ENCODE measurements at regions not wholly inside any gene's neighbourhood (a gene's known extent, or its start where the extent isn't known, plus 50 kb on each side); places are given as distances from the start of the nearest gene placed in this dataset.

DNA sequence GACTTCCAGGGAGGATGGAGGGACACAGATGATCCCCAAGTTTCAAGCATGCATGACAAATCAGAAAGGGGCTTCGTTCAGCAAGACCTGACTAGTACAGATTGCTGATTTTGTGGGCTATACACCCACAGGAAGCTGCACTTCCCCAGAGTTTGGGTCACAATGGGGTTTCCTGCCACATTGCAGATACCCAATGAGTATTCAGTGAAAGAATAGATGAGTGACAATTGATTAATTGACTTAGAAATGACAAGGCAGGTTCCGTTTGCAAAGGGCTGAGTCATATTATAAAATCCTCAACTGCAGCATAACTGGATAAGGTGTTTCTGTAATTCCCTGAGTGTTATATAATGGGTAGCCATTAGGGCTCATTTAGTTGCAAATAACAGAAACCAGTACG lies 146.6 kb upstream of the TBL1X start:
- no peak for DNase-seq

DNA sequence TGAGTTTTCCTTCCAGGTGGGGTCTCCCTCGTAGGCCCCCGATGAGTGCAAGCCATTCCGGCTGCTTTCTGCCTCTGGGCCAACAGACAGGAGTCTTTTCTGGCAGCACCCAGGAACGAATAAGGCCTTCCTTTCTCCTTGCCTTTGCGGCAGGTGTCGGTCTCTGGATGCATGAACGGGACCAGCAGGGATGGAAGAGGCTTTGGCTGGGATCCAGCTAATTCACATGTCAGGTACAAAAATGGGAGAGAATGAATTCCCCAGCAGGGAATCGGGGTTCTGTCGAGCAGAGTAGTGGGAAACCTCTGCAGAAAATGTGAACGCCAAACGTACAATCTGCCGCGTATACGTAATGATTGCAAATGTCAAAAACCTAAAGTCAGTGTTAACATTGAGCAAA lies 146.1 kb upstream of the TBL1X start:
- no peak for DNase-seq

DNA sequence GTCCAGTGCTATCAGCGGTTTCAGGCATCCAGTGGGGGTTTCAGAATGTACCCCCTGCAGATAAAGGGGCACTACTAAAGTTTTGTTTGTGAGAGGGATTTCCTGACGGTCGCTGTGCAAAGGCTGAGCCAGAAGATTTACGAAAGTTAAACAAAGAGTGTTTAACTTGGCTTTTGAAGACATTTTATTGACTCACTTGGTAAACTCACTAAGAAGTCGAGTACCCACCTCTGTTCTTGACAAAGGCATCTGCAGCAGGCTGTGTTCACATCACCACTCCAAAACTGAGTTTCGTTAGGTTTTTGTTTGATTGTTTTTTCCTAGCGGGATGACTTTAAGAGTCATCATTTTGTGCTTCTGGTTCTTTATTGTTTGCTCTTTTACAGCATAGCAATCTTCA lies 143.9 kb upstream of the TBL1X start:
- no peak for DNase-seq

DNA sequence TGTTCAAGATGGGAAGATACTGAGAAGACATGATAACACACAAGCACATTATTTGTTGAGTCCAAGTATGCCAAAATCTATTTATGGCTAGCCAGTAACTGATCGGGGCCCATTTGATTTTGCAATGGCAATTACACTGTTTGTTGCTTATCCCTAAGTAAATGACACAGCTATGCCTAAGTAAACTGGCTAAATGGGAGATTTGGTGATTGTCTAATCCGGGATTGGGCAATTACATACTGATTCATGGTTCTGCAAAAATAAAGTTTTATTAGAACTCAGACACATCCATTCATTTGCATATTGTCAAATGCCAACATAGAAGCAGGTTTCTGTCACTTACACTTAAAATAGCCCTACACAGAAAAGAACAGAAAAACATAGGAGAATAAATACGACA lies 140.2 kb upstream of the TBL1X start:
- no peak for DNase-seq

DNA sequence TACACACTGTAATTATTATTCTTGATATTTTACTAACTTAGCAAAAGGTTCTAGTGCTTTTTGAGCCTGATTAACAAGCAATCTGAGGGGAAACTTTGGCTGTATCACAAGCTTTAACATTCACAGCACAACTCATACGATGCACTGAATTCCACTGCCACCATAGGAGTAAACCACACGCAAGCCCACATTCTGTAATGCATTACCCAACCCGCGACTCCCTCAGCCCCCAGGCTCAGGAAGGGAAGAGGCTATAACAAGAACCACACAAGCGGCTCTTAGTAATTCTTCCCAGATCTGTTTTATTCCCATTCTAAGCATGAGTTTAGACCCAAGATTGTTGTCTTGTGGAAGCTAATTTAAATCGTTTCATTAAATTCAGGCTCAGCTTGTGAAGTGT lies 138.5 kb upstream of the TBL1X start:
- DNase-seq: no peak

DNA sequence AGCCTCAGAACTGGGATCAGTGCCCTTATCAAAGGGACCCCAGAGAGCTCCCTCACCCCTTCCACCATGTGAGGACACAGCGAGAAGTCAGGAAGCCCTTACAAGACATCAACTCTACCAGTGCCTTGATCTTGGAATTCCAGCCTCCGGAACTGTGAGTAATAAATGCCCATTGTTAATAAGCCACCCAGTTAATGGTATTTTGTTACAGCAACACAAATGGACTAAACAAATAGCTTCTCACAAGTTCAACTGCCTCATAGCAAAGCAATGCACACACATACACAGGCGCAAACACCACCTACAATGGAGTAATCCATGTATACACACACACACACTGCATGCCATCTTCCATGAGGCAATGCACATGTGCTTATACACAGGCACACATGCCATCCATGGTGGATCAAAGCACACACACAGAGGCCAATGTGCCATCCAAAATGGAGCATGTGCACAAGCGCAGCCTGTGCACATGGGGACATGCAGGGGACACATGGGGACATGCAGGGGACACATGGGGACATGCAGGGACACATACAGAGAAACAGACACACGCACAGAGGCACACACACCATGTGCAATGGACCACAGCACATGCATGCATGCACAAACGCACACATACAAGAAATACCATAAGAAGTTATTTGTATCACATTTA lies 137.6 kb upstream of the TBL1X start:
- no peak for DNase-seq

DNA sequence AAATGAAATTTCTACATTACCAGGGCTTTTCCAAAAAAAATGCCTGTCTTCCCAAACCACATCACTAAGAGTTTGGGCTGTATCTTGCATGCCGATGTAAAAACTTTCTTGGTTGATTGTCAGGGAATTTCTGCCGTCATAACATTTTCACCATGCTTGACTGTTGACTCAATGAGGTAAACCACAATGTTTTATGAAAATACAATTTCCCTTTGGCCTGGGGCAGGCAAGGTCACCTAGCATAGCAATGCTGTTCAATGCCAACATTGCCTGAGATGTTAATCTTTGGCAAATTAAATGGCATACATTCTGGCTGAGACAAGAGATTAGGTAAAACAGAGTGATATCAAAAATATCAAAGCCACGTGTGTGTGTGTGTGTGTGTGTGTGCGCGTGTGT lies 137.1 kb upstream of the TBL1X start:
- no peak for DNase-seq

DNA sequence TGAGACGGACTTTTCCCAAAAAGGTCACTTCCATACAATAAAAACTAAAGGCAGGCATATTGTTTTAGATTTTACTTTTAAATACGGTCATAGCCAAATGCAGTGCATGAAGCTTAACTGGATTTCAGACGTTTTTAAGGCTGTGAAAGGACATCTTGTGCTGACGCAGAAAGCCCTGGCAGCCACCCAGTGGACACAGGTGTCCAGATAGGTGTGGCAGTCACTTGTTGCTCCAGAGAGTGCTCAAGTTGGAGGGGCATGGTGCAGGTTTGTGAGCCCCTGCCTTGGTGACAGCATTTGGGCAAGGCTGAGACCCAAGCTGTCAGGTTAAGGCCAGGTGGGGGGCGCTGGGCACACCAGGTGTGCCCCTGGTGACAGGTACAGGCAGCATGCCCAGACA lies 135.8 kb upstream of the TBL1X start:
- DNase-seq: no peak

DNA sequence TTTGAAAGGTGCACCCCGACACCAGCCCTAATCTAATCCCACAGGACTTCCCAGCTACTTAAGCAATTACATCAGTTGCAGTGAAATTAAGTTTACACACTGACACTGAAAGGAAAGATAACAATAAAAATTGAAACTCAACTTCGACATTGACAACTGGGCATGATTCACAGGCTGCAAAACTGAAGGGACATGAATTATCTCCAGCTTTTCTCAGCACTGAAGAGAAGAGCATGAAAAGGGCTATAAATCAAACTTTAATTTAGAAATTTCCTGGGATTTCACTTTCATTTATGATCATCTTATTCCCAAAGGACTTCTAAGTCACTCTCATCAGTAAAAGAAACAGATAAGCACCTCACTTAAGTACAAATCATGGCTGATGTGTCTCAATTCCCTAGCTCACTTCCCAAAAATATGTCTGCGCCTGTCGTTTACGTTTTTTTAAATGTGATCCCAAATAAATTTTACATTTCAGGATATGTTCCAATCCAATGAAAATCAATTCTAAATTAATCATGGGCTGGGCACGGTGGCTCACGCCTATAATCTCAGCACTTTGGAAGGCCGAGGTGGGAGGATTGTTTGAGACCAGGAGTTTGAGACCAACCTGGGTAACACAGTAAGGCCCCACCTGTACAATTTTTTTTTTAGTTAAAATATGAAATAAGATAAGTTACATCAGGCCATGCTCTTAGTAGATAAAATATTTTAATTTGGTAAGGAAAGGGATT lies 134.4 kb upstream of the TBL1X start:
- no peak for DNase-seq

DNA sequence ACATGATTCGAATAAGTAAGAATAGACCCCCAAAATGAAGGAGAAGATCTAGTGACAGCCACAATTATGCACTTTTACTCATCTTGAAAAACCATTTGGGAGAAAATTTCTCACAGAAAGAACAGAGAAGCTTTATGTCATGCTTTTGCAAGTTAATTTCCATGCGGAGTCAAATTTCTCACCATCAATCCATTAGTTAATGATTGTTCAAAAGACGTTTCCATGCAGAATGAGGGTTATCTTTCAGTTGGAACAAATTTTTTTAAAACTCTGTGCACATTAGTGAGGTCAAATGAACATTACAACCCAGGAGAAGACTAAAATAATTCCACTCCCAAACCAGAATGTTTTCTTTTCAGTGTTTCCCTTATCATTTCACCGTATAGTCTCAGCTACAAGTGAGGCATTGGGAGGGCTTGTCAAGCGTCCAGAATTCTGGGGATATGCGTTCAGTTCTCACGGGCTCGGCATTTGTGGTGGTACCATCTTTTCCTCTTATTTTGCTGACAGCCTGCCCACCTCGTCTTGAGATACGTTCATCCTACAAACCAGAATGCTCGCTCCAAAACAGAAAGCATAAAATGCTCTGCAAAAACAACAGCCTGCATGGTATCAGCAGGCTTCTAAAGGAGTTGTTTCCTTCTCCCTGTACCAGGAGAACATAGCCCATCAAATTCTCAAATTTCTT lies 130.8 kb upstream of the TBL1X start:
- no peak for DNase-seq

DNA sequence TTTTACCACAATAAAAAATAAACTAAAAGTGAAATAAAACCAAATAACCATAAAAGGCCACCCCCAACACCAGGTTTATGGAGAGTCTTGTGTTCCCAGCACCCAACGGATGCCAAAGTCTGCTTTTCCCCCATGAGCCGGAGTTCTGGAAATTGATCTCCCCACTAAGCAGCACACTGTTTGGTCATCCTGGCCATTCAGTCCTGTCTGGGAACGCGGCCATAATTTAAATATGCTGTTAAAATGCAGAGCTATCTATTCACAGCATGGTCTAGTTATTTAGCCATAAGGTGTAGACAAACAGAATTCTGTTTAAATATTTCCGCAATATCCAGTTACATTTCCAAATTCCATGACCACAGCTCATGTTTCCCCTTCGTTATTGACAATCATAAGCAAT lies 129.6 kb upstream of the TBL1X start:
- no peak for DNase-seq

DNA sequence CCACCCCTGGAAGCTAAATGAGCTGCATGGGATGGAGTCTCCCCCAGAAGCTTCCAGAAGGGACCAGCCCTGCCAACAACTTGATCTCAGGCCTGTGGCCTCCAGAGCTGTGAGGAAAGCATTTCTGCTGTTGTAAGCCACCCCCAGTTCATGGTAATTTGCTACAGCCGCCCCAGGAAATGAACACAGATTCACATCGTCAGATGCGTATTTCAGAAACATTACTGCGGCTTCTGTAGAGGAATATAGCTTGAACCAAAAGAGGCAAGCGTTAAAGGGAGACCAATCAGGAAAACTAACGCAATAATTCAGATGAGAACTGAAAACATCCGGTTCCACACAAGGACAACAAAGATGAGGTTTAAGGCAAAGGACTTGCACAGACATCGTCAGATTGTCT lies 128.4 kb upstream of the TBL1X start:
- DNase-seq: no peak

DNA sequence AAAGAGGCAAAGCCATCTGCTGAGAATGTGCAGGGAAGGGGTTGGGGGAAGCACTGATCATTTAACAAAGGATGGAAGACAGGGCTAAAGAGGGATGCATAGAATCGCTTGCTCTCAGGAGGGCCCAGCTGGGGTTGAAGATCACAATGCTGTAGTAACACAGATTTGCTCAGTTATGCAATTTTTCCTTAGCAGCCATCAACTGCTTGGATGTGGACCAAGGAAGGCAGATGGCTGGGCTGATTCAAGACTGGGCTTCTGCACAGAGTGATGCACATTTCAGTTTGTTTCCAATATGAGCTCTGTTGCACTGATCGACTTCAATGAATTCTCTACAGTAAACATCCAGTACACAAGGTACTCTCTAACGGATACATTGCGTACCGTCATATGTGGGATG lies 127.8 kb upstream of the TBL1X start:
- no peak for DNase-seq

DNA sequence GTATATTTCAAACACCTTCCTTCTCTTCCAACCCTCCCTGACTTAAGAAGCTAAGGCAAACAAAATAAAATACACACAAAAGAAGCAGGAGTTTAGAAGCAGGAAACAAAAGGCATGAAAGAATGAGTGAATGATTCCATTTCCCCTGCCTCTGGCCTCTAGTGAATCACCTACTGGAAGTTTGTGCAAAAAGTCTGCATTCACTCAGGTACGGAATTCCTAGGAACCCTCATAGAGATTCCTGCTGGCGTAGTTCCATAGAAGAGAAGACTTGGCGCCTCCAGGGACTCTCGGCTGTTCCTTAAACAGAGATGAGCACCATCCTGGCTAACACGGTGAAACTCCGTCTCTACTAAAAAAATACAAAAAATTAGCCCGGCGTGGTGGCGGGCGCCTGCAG lies 125.9 kb upstream of the TBL1X start:
- DNase-seq: no peak

DNA sequence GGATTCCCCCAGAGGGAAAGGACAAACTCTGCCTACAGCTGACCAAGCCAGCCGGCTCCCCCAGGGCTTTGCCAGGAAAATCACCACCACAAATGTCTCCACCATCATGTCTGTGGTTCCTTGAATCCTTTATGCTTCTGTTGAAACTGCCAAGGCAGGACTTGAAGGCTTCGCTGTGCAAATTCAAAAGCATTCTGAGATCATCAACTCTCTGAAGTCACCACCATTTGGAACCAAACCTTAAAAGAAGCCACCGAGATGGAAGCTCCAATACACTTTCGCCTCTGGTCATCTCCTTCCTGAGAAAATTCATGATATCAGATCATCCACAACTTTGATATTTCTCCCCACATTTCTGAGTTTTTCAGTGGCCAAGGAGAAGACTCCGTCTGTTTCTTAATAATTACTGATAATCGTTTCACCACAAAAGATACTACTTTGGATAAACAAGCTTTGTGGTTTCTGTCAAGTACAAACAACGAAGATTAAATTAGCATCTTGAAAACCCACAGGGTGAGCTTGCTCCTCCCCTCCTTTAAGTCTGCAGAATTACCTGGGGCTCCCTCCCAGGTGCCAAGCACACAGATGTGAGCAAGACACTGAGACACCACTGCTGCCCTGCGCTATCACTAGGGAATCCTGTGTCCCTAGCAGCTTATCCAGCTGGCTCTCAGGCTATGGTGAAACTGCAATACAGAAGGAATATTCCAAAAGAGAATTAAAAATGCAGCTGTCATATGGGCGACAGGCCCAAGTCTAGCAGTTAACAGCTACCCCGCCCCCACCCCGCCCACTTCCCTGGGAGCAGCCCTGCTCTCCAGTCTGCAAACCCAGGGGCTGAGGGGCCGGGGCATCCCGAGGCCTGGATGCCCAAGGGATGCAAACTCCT lies 125.0 kb upstream of the TBL1X start:
- no peak for DNase-seq

DNA sequence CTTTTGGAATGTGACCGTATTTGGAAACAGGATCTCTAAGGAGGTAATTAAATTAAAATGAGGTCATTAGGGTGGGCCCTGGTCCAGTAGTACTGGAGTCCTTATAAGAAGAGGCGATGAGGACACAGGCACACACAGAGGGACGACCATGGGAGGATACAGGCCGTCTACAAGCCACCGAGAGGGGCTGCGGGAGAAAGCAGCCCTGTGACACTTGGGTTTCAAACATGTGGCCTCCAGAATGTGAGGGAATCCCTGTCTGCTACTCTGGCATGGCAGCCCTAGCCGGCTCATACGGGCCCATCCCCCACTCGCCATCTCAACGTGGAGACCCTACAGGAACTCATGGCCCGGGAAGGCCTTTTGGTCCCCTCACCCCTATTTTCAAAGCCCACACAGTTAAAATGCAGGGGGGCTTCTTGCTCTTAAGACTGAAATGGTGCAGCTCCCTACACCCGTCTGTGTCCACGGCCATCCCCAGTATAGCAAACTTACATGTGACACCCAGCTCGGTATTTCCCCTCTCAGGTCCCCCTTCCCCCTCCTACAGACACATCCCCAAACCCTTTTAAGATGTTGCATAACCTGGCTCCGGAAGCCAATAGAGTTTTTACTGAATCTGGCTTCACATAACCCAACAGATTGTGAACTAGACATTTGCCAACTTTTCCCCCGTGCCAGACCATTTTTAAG lies 124.1 kb upstream of the TBL1X start:
- DNase-seq: no peak

DNA sequence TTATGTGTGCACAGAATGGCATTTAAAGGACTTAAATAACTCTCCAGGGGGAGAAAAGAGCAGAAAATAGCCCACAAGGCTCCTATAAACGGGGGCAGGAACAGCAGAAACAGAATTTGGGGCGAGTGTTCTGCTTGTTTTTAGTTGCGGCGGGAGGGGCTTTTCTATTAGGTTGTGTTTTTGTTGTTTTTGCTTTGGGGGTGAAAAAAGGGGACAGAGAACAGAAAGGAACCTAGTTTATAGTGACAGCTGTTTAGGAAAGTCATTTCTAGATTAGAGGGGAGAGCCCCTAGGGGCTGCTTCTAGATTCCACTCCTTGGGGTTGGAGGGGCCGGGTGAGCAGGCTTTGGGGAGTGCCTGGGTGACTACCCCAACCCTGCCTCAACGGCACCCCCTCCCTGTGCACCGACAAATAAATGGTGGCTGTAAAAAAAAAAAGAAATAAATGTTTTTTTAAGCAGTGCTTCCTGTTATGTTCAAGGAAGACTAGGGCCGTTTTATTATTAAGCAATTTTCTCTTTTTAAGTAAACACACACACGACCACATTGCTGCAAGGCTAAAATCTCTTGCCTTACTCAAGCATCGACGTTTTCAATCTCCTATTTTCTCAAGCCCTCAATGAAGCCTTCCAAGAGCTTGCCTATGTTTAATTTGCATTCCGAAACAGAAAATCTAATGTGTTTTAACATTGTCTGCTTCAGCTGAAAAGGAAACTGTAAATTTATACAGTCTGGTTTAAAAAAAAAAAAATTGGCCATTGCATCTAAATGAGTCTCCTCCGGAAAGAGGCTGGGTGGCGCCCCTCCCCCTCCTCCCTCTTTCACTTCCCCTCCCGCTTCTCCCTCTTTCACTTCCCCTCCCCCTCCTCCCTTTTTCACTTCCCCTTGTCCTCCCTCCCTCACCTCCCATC lies 123.3 kb upstream of the TBL1X start:
- no peak for DNase-seq

DNA sequence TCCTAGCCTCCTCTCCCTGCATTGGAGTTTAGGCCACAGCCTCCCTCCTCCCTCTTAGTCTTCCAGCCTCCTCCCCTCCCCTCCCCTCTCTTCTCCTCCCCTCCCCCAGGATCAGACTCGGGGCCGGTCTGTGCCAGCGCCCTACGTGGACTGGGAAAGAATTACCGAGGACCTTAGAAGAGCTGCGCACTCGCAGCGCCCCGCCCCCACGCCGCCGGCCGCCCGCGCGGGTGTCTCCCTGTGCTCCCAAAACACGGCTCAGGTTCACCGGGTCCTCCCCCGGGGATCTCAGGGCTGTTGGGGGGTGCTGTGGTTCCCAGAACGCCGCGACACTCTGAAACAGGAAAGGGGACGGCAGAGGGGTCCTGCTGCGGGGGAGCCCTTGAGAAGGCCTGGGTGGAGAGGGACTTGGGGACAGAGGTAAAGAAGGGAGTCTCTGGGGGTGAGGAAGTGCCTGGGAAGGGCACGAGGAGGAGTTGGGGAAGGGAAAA lies 122.3 kb upstream of the TBL1X start:
- peak; percentile 29 for DNase-seq

DNA sequence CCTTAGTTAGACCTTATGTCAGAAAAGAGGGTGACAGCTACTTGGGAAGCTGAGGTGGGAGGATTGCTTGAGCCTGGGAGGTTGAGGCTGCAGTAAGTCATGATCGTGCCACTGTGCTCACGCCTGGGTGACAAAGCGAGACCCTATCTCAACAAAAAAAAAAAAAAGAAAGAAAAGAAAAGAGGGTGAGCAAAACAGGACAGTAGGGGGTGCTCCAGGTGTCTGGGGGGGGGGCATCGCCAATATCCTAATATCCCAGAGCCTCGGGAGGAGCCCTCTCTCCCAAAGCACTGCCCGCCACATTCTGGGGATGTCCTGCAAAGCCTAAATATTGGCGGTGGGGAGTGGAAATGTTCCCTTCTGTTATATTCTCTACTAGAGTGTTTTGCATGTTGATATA lies 120.9 kb upstream of the TBL1X start:
- DNase-seq: no peak

DNA sequence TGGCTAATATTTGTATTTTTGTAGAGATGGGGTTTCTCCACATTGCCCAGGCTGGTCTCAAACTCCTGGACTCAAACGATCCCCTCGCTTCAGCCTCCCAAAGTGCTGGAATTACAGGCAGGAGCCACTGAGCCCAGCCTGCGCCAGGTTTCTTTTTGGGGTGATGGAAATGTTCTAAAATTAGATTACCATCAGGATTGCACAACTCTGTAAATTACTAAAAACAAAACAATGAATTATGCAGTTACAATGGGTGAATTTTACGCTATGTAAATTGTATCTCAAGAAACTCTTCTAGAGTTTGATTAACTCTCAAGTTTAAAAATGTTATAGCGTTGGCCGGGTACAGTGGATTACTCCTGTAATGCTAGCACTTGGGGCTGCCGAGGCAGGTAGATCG lies 118.9 kb upstream of the TBL1X start:
- DNase-seq: no peak

Measured in T1000 (cell line).